Spleen (tissue), 7 donors: ENCODE measurements at regions not wholly inside any gene's neighbourhood (a gene's known extent, or its start where the extent isn't known, plus 50 kb on each side); places are given as distances from the start of the nearest gene placed in this dataset.
"Not testable (repeated sequence)": the region's sequence is repeated elsewhere in the genome, so short reads cannot be mapped to it uniquely, and the experiment has no call there.

Source experiments
- POLR2A ChIP-seq, 3 donors: fragments of 450-650 bp; IDR thresholded peaks; one replicate each; pipeline ENCODE4 v1.5.1; 2017; ENCODE audit warnings: antibody characterized with exemption in 3 of 3, mild to moderate bottlenecking in 1 of 3
- POLR2AphosphoS5 ChIP-seq, 3 donors: sonication (generic); formaldehyde crosslinking; IDR thresholded peaks; one replicate each; pipeline ENCODE4 v1.5.1; 2017; ENCODE audit warnings: antibody characterized with exemption in 3 of 3
- TF ChIP-seq, protein P1 (sequence below), 11 experiments: fragments of 200-600 bp in 7 of 11; fragments of 450-650 bp in 4 of 11; sonication (generic) in 4 of 11; IDR thresholded peaks in 8 of 11; conservative IDR thresholded peaks in 3 of 11; 1 replicate in 7 of 11; 2 replicates in 4 of 11; pipeline versions ENCODE4 v1.4.0 to v1.8.0; 2016 to 2021; ENCODE audit warnings: antibody characterized with exemption in 11 of 11, inconsistent platforms in 4 of 11, mild to moderate bottlenecking in 1 of 11
- donor health status: DM: no; HTN: no; CAD: no; lungs with moderate emphysema.
- donor health status: DM: no; HTN: no; CAD: no.
- donor health status: DM: no; HTN: no; CAD: no.

DNA sequence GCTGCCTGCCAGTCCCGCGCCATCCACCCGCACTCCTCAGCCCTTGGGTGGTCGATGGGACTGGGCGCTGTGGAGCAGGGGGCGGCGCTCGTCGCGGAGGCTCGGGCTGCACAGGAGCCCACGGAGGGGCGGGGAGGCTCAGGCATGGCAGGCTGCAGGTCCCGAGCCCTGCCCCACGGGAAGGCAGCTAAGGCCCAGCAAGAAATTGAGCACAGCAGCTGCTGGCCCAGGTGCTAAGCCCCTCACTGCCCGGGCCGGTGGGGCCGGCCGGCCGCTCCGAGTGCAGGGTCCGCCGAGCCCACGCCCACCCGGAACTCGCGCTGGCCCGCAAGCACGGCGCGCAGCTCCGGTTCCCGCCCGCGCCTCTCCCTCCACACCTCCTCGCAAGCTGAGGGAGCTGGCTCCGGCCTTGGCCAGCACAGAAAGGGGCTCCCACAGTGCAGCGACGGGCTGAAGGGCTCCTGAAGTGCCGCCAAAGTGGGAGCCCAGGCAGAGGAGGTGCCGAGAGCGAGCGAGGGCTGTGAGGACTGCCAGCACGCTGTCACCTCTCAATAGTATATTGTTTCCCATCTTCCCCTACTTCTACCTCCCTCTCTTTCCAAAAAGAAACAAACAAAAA is 219.6 kb downstream of the BAMBI start:
- TF ChIP-seq, protein P1, sequence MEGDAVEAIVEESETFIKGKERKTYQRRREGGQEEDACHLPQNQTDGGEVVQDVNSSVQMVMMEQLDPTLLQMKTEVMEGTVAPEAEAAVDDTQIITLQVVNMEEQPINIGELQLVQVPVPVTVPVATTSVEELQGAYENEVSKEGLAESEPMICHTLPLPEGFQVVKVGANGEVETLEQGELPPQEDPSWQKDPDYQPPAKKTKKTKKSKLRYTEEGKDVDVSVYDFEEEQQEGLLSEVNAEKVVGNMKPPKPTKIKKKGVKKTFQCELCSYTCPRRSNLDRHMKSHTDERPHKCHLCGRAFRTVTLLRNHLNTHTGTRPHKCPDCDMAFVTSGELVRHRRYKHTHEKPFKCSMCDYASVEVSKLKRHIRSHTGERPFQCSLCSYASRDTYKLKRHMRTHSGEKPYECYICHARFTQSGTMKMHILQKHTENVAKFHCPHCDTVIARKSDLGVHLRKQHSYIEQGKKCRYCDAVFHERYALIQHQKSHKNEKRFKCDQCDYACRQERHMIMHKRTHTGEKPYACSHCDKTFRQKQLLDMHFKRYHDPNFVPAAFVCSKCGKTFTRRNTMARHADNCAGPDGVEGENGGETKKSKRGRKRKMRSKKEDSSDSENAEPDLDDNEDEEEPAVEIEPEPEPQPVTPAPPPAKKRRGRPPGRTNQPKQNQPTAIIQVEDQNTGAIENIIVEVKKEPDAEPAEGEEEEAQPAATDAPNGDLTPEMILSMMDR (IDR thresholded peaks at IDR 0.05 in 8 of 11, conservative IDR thresholded peaks at IDR 0.05 in 3 of 11), result not testable (repeated sequence)
- TF ChIP-seq POLR2A, POLR2AphosphoS5 (IDR thresholded peaks at IDR 0.05): not testable (repeated sequence)
